ENCODE measurements at regions not wholly inside any gene's neighbourhood (a gene's known extent, or its start where the extent isn't known, plus 50 kb on each side); places are given as distances from the start of the nearest gene placed in this dataset.
"Not testable (repeated sequence)": the region's sequence is repeated elsewhere in the genome, so short reads cannot be mapped to it uniquely, and the experiment has no call there.

DNA sequence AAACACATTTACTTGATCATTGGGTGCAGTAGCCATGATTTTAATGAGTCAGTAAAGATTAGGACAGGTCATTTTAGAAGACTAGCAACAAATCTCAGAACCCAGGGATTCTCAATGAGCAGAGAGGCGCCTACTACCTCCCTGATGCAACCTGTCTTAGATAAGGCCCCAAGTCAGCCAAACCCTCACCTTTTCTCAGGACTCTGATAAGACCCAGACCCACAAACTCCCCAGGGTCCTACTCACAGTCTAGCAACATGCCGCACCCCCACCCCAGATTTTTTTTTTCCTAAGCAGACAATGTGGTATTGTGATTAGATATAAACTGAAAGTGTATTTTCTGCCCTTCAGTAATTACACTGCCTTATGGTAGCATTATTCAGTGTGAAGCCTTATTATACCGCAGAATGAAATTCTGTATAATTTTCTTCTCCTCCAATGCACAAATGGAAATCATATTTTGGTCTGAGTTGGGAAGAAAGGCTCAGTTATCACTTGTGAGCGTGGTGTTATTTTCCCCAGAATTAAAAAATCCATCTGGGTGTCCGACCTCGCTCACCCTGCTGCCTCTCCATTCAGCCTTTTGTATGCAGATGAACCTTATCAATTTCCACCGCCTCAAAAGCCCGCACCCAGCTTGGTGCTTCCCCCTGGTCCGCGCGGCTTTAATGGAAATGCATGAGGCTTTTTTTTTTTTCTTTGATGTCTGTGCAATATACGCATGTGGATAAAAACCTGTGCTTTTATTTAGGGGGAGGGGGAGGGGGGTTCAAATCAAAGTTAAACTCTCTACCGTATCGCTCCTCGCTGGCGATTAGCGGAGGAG lies 122.0 kb upstream of the SOX14 start:
- no peaks in the 10 kb centered on the region for H3K4me1 Mint-ChIP-seq (ENCODE audit: low read depth)
- intact Hi-C loops (cut with micrococcal nuclease) = no loop called here
- H3K4me3 Mint-ChIP-seq = no peak overlapping the region
- no peaks in the 10 kb centered on the region for H3K36me3 Mint-ChIP-seq (ENCODE audit: low read depth)
- peaks cover 4% of the 10 kb centered on the region for H3K27me3 Mint-ChIP-seq
- no peak overlapping the region for H3K27ac Mint-ChIP-seq
- H3K9me3 Mint-ChIP-seq = no peaks in the 10 kb centered on the region

- no peak overlapping the region for H3K4me3 Mint-ChIP-seq
Observed at GRCh38 chr3:137642831-137643230, 121.3 kb upstream of the SOX14 start.

GRCh38 chr3:137647179-137647578 lies 116.9 kb upstream of the SOX14 start:
- Mint-ChIP-seq H3K27ac (no peak overlapping the region), H3K9me3 (no peaks in the 10 kb centered on the region), H3K36me3 (ENCODE audit: low read depth) (no peaks in the 10 kb centered on the region), H3K27me3 (peaks cover 2% of the 10 kb centered on the region), H3K4me1 (ENCODE audit: low read depth) (no peaks in the 10 kb centered on the region), H3K4me3 (no peak overlapping the region)
- intact Hi-C loops (cut with micrococcal nuclease) = no loop called here

More at GRCh38 chr3:137642831-137643230, 121.3 kb upstream of the SOX14 start:
- peaks cover 4% of the 10 kb centered on the region for H3K27me3 Mint-ChIP-seq
- H3K9me3 Mint-ChIP-seq = no peaks in the 10 kb centered on the region
- H3K4me1 Mint-ChIP-seq (ENCODE audit: low read depth) = no peaks in the 10 kb centered on the region
- no peak overlapping the region for H3K27ac Mint-ChIP-seq
- H3K36me3 Mint-ChIP-seq (ENCODE audit: low read depth) = no peaks in the 10 kb centered on the region
- intact Hi-C loops (cut with micrococcal nuclease) = no loop called here

- Mint-ChIP-seq H3K4me3 (no peak overlapping the region), H3K9me3 (peaks cover 21% of the 10 kb centered on the region), H3K27me3 (no peaks in the 10 kb centered on the region), H3K27ac (no peak overlapping the region), H3K4me1 (ENCODE audit: low read depth) (no peaks in the 10 kb centered on the region), H3K36me3 (ENCODE audit: low read depth) (no peaks in the 10 kb centered on the region)
- intact Hi-C loops (cut with micrococcal nuclease) = no loop called here
Observed at GRCh38 chr3:137669519-137670060, 94.5 kb upstream of the SOX14 start.

GRCh38 chr3:137687181-137687879 lies 76.8 kb upstream of the SOX14 start:
- Mint-ChIP-seq H3K27me3 (no peaks in the 10 kb centered on the region), H3K4me3 (no peak overlapping the region), H3K4me1 (ENCODE audit: low read depth) (no peaks in the 10 kb centered on the region), H3K27ac (no peak overlapping the region), H3K9me3 (no peaks in the 10 kb centered on the region), H3K36me3 (ENCODE audit: low read depth) (no peaks in the 10 kb centered on the region)
- intact Hi-C loops (cut with micrococcal nuclease) = no loop called here

- H3K27ac Mint-ChIP-seq = no peak overlapping the region
- H3K27me3 Mint-ChIP-seq = no peaks in the 10 kb centered on the region
- no peaks in the 10 kb centered on the region for H3K4me1 Mint-ChIP-seq (ENCODE audit: low read depth)
- H3K4me3 Mint-ChIP-seq = no peak overlapping the region
- intact Hi-C loops (cut with micrococcal nuclease) = no loop called here
- H3K9me3 Mint-ChIP-seq = no peaks in the 10 kb centered on the region
- H3K36me3 Mint-ChIP-seq (ENCODE audit: low read depth) = no peaks in the 10 kb centered on the region
Observed at GRCh38 chr3:137692803-137693431, 71.2 kb upstream of the SOX14 start.

GRCh38 chr3:137693791-137694190 lies 70.3 kb upstream of the SOX14 start:
- no peak overlapping the region for H3K4me3 Mint-ChIP-seq
- intact Hi-C loops (cut with micrococcal nuclease) = no loop called here
- no peaks in the 10 kb centered on the region for H3K9me3 Mint-ChIP-seq
- H3K36me3 Mint-ChIP-seq (ENCODE audit: low read depth) = no peaks in the 10 kb centered on the region
- no peaks in the 10 kb centered on the region for H3K4me1 Mint-ChIP-seq (ENCODE audit: low read depth)
- no peaks in the 10 kb centered on the region for H3K27me3 Mint-ChIP-seq
- H3K27ac Mint-ChIP-seq = no peak overlapping the region

DNA sequence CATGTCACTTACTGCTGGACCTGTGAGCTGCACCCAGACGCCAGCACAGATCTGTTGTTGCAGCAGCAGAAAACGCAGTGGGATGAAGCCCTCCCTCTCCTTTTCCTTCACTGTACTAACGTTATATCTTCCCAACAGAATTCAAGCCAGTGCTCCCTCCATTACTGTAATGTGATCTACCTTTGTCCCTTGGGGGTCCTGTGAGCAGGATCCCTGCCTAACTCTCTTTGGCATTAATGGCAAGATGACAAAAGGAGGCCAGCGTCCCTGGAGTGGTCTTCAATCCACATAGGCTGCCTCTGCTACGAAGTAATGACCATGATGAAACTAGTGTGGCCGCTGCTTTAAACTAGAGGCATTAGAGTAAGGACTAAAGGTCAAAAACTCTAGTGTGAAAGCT lies 69.3 kb upstream of the SOX14 start:
- no peaks in the 10 kb centered on the region for H3K36me3 Mint-ChIP-seq (ENCODE audit: low read depth)

GRCh38 chr3:137695351-137695750 lies 68.8 kb upstream of the SOX14 start:
- Mint-ChIP-seq H3K4me1 (ENCODE audit: low read depth) (no peaks in the 10 kb centered on the region), H3K27me3 (no peaks in the 10 kb centered on the region), H3K36me3 (ENCODE audit: low read depth) (no peaks in the 10 kb centered on the region), H3K4me3 (no peak overlapping the region), H3K27ac (no peak overlapping the region), H3K9me3 (no peaks in the 10 kb centered on the region)
- intact Hi-C loops (cut with micrococcal nuclease) = no loop called here

More for the DNA sequence above, 69.3 kb upstream of the SOX14 start:
- Mint-ChIP-seq H3K9me3 (no peaks in the 10 kb centered on the region), H3K4me1 (ENCODE audit: low read depth) (no peaks in the 10 kb centered on the region), H3K27ac (no peak overlapping the region), H3K4me3 (no peak overlapping the region), H3K27me3 (no peaks in the 10 kb centered on the region)
- intact Hi-C loops (cut with micrococcal nuclease) = no loop called here

GRCh38 chr3:137709011-137709601 lies 55.0 kb upstream of the SOX14 start:
- no peaks in the 10 kb centered on the region for H3K27me3 Mint-ChIP-seq
- H3K4me3 Mint-ChIP-seq = no peak overlapping the region
- H3K36me3 Mint-ChIP-seq (ENCODE audit: low read depth) = no peaks in the 10 kb centered on the region
- intact Hi-C loops (cut with micrococcal nuclease) = no loop called here
- no peaks in the 10 kb centered on the region for H3K4me1 Mint-ChIP-seq (ENCODE audit: low read depth)
- peaks cover 8% of the 10 kb centered on the region for H3K9me3 Mint-ChIP-seq
- H3K27ac Mint-ChIP-seq = no peak overlapping the region

DNA sequence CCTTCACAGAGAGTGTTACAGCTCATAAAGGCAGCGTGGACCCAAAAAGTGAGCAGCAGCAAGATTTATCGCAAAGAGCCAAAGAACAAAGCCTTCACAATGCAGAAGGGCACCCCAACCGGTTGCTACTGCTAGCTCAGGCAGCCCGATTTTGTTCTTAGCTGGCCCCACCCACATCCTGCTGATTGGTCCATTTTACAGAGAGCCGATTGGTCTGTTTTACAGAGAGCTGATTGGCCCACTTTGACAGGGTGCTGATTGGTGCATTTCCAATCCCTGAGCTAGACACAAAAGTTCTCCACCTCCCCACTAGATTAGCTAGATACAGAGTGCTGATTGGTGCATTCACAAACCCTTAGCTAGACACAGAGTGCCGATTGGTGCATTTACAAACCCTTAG lies 50.1 kb upstream of the SOX14 start:
- H3K27ac Mint-ChIP-seq; H3K4me3 Mint-ChIP-seq; intact Hi-C loops (cut with micrococcal nuclease); H3K4me1 Mint-ChIP-seq (ENCODE audit: low read depth); H3K27me3 Mint-ChIP-seq; H3K36me3 Mint-ChIP-seq (ENCODE audit: low read depth): not testable (repeated sequence)
- peaks cover 20% of the 10 kb centered on the region for H3K9me3 Mint-ChIP-seq
